HG03520 (cell line): ENCODE measurements at regions not wholly inside any gene's neighbourhood (a gene's known extent, or its start where the extent isn't known, plus 50 kb on each side); places are given as distances from the start of the nearest gene placed in this dataset.
"Not testable (repeated sequence)": the region's sequence is repeated elsewhere in the genome, so short reads cannot be mapped to it uniquely, and the experiment has no call there.

ENCODE experiments used
- ATAC-seq: cut with Tn5 transposase; IDR thresholded peaks from one replicate; pipeline ENCODE4 v1.9.1; 2021; ENCODE audit warnings: mild to moderate bottlenecking, moderate library complexity; ENCODE audit not compliant: unreplicated experiment

DNA sequence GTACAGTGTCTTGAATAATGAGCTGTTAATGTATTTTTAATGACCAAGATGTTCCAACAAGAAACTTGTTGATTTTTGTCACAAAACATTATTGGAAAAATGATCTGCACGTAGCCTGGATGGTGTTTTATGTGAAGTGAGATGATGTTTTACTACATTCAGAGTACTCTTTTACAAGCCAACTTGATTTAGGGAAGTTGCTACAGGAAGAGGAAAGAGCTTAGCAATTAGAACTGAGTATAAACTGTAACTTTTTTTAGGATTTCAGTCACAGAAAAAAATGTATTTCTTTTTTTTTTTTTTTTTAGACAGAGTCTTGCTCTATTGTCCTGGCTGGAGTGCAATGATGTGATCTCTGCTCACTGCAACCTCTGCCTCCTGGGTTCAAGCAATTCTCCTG lies 113.6 kb upstream of the ADRA1B start:
- no peak for ATAC-seq

- ATAC-seq = no peak
Measured at GRCh38 chr5:159804121-159804520, 112.2 kb upstream of the ADRA1B start.

- no peak for ATAC-seq
Measured at GRCh38 chr5:159805021-159805420, 111.3 kb upstream of the ADRA1B start.

DNA sequence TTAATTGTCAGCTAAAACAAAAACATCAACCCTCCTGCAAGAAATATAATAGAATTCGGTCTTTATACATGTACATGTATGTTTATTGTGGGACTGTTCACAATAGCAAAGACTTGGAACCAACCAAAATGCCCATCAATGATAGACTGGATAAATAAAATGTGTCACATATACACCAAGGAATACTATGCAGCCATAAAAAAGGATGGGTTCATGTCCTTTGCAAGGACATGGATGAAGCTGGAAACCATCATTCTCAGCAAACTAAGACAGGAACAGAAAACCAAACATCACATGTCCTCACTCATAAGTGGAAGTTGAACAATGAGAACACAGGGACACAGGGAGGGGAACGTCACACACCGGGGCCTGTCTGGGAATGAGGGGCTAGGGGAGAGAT lies 109.1 kb upstream of the ADRA1B start:
- not testable (repeated sequence) for ATAC-seq

- no peak for ATAC-seq
Measured at GRCh38 chr5:159807586-159807985, 108.7 kb upstream of the ADRA1B start.

- ATAC-seq = no peak
Measured at GRCh38 chr5:159811712-159812111, 104.6 kb upstream of the ADRA1B start.

DNA sequence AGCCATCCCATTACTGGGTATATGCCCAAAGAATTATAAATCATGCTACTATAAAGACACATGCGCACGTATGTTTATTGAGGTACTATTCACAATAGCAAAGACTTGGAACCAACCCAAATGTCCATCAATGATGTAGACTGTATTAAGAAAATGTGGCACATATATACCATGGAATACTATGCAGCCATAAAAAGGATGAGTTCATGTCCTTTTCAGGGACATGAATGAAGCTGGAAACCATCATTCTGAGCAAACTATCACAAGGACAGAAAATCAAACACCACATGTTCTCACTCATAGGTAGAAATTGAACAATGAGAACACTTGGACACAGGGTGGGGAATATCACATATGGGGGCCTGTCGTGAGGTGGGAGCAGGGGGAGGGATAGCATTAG lies 103.5 kb upstream of the ADRA1B start:
- ATAC-seq = not testable (repeated sequence)

GRCh38 chr5:159814222-159814621 lies 102.1 kb upstream of the ADRA1B start:
- no peak for ATAC-seq

DNA sequence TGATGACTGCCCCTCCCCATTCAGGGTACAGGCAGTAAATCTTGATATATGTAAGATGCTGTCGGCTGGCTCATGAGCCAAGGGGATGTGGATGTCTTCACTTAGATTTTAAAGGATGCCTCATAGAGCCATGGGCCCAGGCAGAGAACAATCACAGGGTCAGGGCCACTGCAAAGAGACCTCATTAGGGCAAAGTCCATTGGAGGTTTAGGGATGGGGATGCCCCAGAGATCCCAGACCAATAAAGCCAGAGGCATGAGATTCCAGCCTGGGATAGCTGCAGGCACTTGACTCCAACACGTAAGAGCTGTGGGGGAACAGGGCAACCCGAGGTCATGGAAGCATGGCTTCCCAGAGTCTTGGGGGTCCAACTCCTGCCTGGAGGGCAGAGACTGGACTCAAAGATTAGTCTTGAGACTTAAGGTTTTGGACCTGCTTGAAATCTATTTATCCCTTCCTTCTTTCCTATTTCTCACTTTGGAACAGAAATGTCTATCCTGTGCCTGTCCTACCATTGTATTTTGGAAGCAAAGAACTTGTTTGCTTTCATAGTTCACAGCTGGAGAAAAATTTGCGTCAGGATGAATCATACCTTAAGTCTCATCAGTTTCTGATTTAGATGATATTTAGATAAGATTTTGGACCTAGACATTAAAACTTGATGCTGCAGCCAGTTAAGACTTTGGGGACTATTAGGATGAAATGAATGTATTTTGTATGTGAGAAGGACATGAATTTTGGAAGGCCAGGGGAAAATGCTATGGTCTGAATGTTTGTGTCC lies 101.3 kb upstream of the ADRA1B start:
- ATAC-seq = no peak

DNA sequence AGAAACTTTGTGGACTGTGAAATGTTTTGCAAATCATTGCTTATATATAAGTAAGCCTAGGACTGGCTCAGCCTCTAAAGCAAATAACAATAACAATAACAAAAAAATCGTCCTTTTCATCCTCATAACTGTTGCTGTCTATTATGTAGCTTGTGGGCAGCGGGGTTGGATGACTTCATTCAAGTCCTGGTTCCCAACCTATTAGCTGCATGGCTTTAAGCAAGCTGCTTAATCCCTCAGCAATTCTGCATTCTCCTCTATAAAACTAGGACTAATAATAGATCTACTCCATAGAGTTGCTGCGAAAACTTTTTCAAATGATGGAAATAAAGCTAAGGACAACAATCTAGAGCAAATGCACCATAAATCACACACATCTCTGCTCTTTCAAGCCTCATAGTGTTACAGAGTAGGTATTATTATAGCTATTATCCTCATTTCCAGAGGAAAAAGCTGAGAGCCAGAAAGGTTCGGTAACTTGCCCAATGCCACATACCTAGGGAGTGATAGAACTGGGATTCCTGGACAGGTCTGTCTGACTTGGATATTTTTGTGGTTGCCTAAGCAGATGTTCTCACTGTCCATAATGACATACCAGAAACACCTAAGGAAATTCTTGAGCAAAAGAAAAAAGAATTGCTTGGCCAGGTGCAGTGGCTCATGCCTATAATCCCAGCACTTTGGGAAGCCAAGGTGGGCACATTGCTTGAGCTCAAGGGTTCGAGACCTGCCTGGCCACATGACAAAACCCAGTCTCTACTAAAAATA lies 98.8 kb upstream of the ADRA1B start:
- no peak for ATAC-seq

GRCh38 chr5:159819591-159820411 lies 96.5 kb upstream of the ADRA1B start:
- ATAC-seq = no peak

GRCh38 chr5:159820692-159821091 lies 95.6 kb upstream of the ADRA1B start:
- ATAC-seq = no peak

DNA sequence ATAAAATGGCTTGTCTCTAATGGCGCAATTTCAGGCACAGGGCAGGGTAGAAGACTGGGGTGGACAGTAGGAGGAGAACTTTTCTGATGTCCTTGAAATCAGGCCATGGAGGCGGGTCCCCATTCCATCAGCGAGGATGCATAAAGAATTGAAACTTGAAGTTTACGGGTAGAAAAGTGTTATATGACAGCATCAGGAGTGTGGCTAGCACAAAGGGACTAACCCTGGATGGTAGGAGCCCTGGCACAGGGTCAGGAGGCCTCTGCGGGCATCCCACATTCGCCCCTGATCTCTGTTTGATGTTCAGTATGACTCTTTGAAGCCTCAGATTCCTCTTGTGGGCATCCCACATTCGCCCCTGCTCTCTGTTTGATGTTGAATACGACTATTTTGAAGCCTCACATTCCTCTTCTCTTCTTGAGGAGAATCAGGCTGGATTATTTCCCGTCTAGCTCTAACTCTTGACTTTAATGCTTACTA lies 94.8 kb upstream of the ADRA1B start:
- ATAC-seq = no peak

GRCh38 chr5:159824188-159825161 lies 91.8 kb upstream of the ADRA1B start:
- ATAC-seq = no peak

DNA sequence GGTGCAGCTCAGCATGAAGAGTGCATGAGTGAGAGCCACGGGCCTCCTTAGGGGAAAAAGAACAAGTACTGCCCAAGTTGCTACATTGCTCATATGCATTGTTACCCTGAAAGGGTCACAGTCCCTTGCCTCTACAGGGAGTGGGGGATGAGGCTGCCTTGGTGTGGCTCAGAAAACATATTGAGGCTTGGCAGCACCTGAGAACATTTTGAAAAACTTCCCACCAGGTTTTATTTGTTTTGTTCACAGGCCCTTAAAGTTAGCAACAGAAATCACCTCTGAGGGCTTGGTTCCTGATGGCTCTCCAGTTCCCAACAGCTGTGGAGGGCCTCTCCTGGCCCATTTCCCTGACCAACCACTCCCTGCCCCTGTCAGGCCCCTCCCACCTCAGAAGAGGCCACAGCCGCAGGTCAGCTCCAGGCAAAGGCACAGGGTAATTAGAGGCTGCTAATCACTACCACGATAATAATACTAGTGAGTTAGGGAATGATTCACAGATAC lies 90.7 kb upstream of the ADRA1B start:
- no peak for ATAC-seq

DNA sequence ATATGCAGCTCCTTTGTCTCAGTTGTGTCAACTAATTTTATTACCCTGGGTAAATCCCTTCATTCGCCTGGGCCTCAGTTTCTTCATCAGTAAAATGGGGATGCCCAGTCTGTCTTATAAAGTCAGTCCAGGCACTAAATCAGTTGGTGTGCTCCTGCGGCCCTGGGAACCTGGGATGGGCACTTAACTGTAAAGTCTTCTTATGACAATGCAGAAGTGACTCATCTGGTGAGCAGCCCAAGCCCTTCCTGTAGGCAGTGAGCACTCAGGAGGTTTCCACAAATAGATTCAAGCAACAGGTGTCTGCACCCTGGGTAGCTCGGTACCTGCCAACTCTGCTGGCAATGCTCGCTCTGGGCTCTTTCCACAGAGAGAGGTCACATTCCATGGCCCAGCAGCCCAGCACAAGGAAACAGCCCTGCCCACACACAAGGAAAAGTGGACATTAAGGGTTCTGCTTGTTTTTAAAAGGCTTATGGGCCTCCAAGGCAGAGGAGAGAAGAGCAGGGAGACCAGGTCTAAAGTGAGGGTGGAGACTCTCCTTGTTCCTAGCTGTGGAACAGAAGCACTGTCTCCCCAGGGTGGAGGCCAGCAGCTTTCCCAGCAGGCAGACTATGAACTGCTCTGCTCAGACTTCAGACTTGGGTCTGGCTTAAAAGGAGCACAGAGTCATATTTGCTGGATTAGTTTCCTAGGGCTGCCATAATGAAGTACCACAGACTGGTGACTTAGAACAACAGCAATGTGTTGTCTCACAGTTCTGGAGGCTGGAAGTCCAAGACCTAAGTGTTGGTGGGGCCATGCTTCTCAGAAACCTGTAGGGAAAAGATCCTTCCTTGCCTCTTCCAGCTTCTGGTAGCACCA lies 89.7 kb upstream of the ADRA1B start:
- peak; percentile 98 for ATAC-seq

DNA sequence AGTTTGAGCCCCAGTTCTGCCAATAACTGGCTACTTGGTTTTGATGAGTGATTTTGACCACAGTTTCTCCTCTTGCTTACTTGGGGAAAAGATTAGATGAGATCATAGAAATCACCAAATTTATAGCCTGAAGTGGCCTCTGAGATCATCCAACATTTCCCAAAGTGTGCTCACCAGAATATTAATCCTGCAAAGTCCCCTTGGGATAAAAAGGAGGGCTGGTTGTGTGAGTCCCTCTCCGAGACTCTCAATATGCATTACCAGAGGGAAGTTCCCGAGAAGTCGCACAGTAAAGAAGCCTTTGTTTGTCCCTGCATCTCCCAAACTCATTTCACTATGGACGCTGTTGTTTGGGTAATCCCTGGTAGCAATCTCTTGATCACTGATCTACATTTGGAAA lies 88.4 kb upstream of the ADRA1B start:
- no peak for ATAC-seq

DNA sequence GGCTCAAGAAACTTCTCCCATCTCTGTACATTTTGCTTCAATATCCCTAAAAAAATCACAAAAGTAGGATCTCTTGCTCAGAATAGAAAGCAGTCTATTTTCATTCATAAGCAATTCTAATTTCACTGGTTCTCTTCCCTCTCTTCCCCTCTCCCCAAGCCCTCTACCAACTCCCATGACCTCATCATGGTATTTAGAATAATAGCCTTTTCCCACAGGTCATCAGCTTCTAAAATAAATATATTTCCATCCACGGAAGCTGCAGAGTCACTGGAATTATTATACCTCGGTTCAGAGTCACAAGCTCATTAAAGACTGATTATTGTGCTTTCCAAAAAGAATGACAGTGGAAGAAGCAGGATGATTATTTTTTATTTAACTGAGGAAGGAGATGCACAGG lies 84.2 kb upstream of the ADRA1B start:
- ATAC-seq = no peak

DNA sequence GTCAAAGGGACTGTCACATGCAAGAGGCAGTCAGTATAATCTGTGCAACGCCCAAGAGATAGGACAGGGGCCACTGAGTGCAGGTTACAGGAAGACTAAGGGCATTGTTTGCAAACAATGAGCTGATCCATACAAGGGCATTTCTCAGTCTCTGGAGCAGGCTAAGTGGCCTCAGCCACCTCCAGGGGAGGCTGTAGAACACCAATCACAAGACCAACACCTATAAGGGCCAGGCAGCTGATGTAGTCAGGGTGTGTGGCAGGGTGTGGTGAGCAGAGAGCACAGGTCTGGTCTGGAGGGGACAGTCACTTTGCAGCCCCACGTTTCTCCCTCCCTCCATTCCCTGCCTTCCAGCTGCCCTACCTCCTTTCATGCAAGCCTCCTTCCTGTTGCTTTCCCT lies 83.2 kb upstream of the ADRA1B start:
- ATAC-seq = no peak
